Fibroblast of upper back skin (primary cell): ENCODE measurements at regions not wholly inside any gene's neighbourhood (a gene's known extent, or its start where the extent isn't known, plus 50 kb on each side); places are given as distances from the start of the nearest gene placed in this dataset.

ENCODE experiments used
- DNase-seq: peaks from one replicate; pipeline ENCODE4 v3.0.0-alpha.2; 2013

DNA sequence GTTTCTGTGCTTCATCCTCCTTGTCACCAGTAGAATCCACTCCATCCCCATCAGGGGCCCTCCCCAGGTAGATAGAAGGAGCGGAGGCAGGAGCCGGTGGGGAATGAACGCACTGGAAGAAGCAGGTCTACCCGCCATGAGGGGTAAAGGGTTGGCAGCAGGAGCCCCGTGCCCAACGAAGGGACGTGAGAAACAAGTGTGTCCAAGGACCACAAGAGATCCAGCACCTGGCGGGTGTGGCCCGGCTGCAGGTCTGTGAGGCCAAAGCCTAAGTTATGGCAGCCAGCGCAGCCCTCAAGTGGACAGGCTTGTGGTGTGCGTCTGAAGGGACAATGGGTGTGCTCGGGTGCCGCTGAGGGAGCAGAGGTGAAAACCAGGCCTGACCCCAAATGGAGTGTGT lies 94.3 kb downstream of the IRX2 start:
- DNase-seq: no peak

DNA sequence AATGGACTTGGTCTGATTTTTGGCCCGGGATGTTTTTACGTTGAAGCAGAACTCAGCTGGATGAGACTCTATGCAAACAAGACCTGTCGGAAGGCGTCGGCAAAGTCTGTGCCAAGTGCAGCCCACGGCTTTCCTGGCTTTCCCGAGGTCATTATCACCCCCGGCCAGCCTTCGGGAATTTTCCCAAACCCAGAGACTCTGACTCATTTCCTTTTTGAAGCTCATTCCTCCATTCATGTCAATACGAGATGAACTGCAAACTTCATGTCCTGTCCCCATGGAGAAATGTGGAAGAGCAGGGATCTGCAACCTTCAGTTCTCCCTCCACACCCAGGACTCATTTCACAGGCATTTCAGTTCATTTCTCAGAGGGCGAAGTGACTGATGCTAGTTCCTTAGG lies 95.3 kb downstream of the IRX2 start:
- DNase-seq: peak; percentile 93

DNA sequence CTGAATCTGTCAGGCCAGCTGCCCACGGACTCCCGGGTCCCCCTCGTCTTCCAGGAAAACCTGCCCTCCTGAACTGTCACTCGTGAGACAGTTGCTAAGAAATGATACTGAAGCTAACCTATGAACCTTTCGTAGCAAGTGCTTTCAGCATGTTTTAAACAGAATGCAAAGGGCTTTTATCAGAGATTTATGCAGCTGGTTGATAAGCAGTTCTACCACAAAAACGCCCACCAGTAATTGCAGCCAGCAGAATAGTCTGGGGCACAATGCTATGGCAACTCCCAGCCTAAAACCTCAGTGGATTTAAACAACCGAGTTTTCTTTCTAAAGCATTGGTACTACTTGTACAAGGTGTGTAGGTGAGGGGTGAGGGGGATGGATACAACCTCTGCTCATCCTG lies 97.5 kb downstream of the IRX2 start:
- DNase-seq: no peak

DNA sequence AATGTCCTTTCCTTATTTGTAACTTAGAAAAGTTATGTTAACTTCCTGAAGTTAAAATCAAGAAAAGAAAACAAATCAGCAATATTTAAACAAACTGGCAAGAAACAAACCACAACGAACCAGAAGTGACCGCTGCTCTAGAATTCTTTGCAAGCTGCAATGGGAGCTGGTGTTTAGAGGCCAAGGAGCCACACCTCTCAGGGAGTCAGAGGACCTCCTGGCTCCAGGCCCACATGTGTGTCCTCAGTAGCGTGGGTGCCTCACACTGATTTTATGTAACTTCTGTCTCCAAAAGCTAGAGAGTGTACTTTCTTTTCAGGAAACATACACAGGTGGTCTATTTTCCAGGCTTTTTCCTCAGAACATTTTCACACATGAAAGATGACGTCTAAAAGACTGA lies 100.4 kb downstream of the IRX2 start:
- DNase-seq: no peak

DNA sequence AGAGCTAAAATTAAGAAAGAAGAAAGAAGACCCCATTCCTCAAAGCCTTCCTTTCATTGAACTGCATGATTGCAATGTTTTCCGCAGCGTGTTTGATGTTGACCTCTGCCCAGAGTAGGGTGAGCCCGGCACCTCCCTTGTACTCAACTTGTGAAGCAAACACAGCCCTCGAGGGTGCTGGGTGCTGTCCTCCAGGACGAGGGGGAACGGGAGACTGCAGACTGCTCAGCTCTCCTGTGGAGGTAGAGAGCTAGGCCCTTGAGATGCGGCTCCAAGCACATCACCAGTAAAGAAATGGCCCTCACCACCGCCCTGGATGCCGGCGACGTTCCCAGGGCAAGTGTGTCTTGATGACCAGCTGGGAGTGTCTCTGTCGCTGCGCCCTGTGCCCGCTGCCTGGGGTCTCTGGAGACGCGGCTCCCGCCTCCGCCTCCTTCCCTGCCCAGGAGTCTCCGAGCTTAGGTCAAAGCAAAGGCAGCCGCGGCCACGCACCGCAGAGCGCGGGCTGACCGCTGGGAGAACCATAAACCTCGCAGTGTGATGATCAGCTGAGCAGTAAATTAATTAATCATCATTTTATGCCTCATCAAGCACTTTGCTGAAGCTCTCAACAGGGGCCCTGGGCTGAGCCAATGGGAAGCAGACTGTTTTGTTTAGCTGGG lies 108.7 kb downstream of the IRX2 start:
- no peak for DNase-seq

DNA sequence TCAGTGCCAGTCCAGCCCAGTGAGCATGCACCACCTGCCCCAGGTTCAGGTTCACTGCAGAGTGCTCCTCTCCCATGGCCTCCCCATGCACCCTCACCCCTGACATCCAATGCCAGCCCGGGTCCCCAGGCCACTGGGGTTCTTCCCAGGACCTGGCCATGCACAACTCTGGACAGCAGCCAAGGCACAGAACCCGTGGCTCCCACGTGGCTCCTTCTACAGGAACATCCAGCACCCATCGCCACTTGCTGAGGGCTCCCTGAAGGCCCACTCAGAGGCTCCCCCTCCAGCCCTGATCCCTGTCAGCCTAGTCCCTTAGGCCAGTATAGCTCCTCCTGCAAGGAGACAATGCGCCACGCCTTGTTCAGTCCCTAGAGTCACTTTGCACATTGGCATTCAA lies 110.8 kb downstream of the IRX2 start:
- no peak for DNase-seq

DNA sequence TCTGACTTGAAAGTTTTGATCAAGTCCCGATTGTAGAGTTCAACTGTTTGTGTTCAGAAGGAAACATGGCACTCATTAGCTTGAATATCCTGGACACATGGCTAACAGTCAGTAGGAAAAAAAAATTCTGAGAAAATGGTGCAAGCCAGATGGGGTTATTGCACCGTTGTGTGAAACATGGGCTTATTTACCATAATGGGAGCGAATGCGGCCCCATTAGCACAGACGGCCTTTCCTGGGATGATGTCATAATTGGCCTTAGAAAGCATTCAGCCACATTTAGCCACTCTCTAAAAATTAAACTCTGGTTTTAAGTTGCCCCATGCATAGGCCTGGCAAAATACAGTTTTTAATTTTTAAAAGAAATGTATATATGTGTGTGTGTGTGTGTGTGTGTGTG lies 112.1 kb downstream of the IRX2 start:
- peak; percentile 21 for DNase-seq

DNA sequence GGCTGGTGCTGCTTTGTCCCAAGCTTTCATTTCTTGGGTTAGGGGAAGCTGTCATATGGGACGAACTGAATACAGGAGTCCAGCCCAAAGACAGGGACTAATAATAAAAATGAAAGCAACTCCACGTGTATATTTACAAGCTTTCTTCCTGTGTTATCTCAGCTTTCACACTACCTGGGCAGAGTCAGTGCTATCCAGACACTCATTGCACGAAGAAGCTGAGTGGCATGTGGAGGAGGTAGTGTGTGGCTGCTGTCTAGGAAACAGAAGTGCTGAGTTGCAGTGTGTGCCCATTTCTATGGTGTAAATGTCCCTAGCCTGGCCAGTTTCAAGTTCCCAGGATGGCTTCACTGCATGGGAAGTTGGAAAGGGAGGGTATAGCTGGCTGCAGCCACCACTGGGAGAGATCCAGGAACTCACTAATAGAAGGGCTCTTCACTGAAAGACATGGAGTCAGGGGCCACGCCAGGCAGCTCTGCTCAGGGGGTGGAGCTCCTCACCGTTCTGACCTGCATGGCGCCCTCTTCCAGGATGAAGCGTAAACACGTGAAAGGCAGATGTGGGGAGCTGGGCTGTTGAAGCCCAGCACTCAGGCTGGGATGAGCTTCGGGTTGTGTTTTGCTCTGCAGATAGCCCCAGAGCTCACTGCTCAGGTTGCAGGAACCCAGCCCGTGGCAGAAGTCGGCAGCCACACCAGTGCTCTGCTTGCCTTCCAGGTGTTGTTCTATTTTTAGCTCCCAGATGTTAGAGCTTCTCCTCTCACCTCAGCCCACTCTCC lies 116.9 kb downstream of the IRX2 start:
- DNase-seq: no peak

DNA sequence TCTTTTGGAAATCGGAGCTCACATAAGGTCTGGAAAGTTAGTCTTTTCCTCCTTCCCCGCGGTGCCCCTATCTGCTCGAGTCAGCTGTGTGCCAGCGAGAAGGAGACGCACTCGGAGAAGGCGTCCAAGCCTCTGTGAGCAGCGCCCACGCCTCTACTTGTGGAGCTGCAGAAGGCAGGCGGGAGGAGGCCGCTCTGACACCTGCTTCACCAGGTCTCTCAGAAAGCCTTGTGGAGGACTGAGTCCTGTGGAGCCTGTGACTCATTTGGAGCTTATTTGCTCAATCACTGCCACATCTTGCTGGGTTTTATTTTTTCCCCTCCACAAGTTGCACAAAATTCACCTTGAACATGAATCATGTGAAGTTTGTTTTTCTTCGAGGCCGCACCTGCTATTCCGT lies 117.5 kb downstream of the IRX2 start:
- no peak for DNase-seq

DNA sequence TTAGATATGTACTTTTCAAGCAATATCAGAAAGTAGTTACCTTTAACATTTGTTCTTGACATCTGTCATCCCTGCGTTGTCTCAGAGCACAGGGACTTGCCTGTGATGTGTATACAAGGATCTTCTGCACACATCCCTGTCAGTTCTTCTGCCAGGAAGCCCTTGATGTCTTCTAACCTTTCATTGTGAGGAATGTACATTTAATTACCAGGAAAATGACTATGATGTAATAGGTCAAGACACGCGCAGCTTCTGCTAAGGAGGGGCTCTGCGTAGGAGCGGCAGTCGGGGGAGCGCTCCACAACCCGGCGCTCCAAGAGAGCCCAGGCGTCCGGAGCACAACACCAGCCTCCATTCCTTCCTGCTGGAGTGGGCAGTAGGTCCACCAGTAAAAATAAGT lies 119.7 kb downstream of the IRX2 start:
- DNase-seq: no peak

DNA sequence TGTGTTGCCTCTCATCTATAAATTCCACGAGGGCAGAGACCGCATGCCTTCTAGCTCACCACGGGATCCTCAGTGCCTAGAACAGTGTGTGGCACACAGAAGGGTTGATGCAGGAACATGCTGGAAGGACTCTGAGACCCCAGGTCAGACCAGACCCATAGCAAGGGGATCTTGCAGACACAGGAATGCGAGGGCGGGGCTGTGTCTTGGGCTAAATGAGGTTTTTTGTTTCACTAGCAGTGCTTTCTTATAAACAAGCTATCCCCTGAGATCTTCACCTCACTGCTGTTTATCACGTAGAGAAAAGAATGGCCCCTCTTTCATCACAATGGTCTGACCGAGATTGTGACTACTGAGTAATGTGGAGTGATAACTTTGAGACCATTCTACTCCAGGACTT lies 122.4 kb downstream of the IRX2 start:
- no peak for DNase-seq

DNA sequence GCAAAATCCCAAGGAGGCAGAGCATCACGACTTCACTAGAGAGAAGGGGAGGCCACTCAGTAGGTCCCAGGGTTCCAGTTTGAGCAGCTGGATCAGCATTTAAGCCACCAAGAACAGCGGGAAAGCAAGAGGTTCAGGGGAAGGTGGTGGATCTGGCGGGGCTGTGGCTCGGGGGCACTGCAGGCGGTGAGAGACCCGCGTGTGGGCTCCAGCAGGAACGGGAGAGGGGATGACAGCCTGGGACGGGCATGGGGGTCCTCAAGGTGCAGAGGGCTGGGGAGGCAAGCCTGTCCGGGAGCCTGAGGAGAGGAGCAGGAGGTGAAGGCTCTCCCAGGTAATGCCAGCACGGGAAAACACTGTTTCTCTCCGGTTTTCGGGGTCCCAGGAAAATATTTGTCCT lies 123.6 kb downstream of the IRX2 start:
- no peak for DNase-seq

DNA sequence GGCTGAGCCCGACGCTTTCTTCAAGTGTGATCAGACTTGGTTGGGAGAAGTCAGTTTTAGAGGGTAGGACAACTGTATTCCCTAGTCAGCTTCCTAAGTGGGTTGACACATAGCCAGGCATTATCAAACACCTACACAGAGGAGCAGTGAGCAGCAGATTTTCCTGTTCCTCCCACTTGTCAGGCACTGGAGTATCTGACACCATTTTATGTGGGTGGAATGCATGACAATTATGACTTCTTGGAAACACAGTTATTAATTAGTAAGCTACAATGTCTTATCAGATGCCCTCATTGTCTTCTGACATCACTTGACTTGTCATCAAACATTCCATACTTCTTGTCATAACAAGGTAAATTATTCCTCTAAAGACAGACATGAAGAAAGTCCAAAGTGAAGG lies 124.9 kb downstream of the IRX2 start:
- DNase-seq: no peak

DNA sequence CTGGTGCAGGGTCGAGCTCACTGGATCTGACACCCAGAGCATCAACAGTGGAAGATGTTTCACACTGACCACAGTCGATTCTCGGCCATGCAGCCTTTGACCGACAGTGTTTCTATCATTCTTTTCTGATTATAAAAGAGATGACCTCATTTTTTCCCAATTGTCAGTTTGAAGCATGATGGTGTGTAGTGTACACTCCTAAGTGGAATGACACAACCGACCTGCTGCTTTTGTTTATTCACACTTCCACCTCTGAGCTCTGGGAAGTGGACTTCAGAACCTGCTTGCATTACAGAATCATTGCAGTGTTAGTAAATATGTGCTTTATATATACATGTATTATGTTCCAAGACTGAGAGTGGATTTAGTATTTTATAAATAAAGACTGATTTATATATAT lies 128.6 kb downstream of the IRX2 start:
- no peak for DNase-seq

DNA sequence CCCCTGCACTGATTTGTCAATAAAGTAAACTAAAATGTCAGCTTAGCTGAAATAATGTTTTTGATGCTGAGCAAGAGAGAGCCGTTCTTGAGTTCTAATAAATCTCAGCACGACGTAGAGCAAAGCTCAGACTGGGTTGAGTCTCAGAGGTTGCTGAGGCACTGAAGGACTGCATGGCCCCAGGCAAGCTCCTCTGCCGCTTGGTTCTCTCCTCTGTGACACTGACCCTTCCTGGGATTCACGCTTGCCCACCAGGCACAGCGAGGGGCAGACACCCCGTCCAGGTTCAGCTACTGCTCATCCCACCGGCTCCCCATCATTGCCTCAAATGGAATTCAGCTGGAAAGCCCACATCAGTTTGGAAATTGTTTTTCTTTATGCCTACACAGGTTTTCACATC lies 129.8 kb downstream of the IRX2 start:
- DNase-seq: no peak

DNA sequence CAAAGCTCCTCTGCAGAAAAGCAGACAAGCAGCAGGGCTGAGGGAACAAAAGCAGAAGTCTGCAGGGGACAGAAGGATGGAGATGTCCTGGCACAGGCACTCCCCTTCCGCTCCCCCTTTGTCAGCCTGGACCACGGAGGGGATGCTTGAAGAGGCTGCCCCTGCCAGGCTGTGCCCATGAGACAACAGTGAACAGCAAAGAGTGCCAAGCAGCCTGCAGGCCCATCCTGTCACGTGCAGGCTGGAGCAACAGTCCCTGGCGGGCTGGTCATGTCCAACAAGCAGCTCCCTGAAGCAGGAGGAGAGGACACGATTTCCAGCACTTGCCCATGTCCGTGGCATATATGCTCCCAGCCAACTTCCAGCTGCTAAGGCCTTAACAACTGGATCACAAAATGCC lies 132.3 kb downstream of the IRX2 start:
- DNase-seq: no peak

DNA sequence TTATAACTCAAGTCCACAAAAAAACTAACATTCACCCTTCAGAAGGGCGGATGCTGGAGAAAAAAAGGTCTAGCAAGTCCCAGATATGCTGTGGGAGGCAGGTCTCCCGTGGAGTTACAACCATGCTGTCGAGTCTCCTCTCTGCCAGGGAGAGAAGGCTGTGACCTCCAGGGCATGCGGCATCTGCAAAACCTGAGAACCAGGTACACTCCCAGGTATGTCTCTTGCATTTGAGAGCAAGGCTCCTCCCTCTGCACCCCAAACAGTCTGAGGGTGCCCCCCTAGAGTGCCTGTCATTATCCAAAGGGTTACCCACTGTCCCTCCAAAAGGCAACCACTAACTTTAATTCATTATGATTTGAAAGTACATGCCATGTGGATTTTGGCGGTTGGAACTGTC lies 134.0 kb downstream of the IRX2 start:
- DNase-seq: no peak

DNA sequence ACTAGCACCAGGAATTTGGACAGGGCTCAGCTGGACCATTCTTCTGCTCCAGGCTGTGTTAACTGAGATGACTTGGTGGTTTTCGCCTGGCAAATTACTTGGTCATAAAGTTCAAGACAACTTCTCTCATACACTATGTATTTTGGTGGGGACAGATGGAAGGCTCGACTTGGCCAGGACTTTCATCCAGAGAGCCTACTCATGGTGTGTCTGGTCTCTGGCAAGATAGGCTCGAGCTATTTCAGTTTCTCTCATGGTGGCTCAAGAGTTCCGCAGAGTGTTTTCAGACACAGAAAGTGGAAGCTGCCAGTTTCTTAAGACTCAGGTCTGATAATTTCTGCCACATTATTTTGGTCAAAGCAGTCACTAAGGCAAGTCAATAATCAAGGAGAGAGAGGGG lies 135.6 kb downstream of the IRX2 start:
- no peak for DNase-seq

DNA sequence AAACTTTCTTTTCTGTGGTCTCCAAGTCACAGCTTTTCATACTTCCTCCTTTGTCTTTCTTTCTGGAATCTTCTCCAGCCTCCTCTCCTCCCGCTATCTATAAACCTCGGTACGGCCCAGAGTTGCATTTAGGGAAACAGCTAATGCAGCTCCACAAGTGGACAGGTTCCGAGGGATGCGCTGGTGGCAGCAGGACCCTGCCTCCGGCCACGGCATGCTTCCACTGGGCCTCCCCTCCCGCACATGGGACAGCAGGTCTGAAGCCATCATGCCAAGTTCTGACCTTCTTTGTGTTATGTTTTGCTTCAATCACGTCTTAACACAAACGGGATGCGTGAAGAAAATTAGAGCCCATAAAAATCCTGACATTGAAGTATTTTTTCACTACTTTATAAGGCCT lies 136.9 kb downstream of the IRX2 start:
- DNase-seq: no peak

DNA sequence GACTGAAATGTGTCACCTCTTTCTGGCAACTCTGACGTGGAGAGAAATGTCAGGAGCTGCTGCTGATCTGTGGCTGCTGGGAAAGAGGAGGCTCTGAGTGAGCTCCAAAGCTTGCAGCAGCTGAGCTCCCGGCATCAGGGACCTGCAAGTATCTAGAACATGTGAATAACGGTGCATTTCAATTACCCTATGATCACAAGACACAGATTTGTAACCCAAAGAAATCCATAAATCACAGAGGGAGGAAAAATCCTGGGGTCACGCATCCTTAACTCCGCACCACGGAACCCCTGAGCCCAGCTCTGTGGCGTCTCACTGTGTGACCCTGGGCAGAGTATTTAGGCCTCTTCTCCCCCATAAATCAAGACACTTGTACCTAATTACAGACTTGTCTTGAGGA lies 139.8 kb downstream of the IRX2 start:
- no peak for DNase-seq

DNA sequence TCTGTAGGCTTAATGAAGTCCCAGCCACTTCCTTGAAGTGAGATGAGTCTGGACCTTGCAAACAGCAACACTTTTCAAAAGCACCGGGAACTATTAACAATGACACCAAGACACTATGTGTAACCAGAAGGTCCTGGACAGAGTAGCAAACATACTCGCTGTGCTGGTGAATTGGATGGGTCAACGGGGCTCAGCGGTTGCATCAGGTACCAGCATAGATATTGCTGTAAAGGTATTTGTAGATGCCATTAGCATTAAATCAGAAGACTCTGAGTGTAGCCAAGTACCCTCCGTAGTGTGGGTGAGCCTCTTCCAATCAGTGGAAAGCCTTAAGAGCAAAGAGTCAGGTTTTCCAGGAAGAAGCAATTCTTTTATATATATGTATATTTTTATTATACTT lies 140.5 kb downstream of the IRX2 start:
- DNase-seq: no peak

DNA sequence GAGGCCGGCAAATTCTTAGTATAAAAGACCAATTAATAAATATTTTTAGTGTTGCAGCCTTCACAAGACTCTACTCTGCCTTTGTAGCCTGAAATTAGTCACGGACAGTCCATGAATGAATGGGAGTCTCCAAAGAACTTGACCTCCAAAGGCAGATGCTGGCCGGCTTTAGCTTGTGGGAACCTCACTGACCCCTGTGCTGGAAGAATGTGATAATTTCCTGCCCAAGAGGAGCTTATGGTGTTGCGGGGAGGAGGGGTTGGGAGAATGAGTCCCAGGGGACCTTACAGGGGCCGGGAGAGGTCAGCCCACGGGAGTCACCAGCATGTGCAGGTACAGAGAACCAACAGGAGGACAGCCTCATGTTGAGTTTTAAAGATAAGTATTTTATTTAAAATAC lies 143.1 kb downstream of the IRX2 start:
- no peak for DNase-seq

DNA sequence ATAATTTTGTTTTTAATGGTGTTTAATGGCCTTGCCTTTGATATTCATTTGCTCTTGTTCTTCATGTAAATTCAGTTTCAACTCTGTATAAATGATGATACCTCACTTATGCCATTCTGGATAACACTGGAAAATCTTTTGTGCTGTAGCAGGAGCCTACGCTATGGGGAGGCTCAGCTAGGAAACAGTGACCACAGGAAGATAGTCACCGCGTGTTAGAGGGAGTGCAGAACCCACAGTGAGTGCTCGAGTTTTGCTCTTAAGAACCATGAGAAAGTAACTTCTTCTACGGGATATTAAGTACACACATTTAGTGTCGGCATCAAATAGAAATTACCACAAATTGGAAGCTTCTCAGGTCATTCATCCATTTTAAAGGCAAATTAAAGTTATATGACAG lies 143.9 kb downstream of the IRX2 start:
- no peak for DNase-seq

DNA sequence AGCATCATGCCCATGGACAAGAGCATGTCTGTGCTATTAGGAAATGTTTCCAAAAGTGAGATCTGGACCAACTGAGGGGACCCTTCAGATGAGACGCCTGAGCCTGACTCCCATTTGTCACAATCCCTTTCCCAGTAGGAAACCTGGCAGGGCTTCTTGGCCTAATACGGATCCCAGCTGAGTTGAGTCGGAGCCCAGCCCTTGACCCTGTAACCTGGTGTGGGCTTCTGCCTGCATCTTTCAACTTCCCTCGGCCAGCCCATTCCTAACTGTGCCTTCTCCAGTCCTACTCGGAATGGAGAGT lies 148.3 kb downstream of the IRX2 start:
- DNase-seq: no peak
